HG02973 (cell line): ENCODE measurements at regions not wholly inside any gene's neighbourhood (a gene's known extent, or its start where the extent isn't known, plus 50 kb on each side); places are given as distances from the start of the nearest gene placed in this dataset.

ENCODE experiments used
- ATAC-seq: cut with Tn5 transposase; IDR thresholded peaks from one replicate; pipeline ENCODE4 v1.9.1; 2021; ENCODE audit warnings: moderate library complexity; ENCODE audit not compliant: unreplicated experiment

GRCh38 chr2:191556463-191556862 is 121.5 kb upstream of the NABP1 start:
- ATAC-seq: no peak

GRCh38 chr2:191557841-191558240 is 120.1 kb upstream of the NABP1 start:
- ATAC-seq: no peak

GRCh38 chr2:191559569-191559968 is 118.4 kb upstream of the NABP1 start:
- no peak for ATAC-seq

- ATAC-seq: no peak
Measured at GRCh38 chr2:191560411-191560980, 117.4 kb upstream of the NABP1 start.

- ATAC-seq: no peak
Measured at GRCh38 chr2:191565120-191565519, 112.8 kb upstream of the NABP1 start.

- peak; percentile 84 for ATAC-seq
Measured at GRCh38 chr2:191565647-191566198, 112.2 kb upstream of the NABP1 start.

- peak; percentile 78 for ATAC-seq
Measured at GRCh38 chr2:191566344-191566743, 111.6 kb upstream of the NABP1 start.

- ATAC-seq: no peak
Measured at GRCh38 chr2:191567206-191567605, 110.7 kb upstream of the NABP1 start.

GRCh38 chr2:191569025-191569424 is 108.9 kb upstream of the NABP1 start:
- no peak for ATAC-seq

- no peak for ATAC-seq
Measured at GRCh38 chr2:191571163-191571769, 106.7 kb upstream of the NABP1 start.

GRCh38 chr2:191572319-191572718 is 105.6 kb upstream of the NABP1 start:
- no peak for ATAC-seq

GRCh38 chr2:191573216-191573615 is 104.7 kb upstream of the NABP1 start:
- ATAC-seq: no peak

- no peak for ATAC-seq
Measured at GRCh38 chr2:191574232-191574631, 103.7 kb upstream of the NABP1 start.

- ATAC-seq: no peak
Measured at GRCh38 chr2:191577605-191578004, 100.3 kb upstream of the NABP1 start.

GRCh38 chr2:191578031-191578430 is 99.9 kb upstream of the NABP1 start:
- no peak for ATAC-seq

- no peak for ATAC-seq
Measured at GRCh38 chr2:191580581-191580980, 97.4 kb upstream of the NABP1 start.

- no peak for ATAC-seq
Measured at GRCh38 chr2:191581003-191581402, 96.9 kb upstream of the NABP1 start.

- ATAC-seq: no peak
Measured at GRCh38 chr2:191582355-191582754, 95.6 kb upstream of the NABP1 start.

GRCh38 chr2:191591025-191591424 is 86.9 kb upstream of the NABP1 start:
- no peak for ATAC-seq

GRCh38 chr2:191593622-191594385 is 84.1 kb upstream of the NABP1 start:
- no peak for ATAC-seq

GRCh38 chr2:191597186-191597751 is 80.7 kb upstream of the NABP1 start:
- no peak for ATAC-seq

- ATAC-seq: no peak
Measured at GRCh38 chr2:191598296-191598695, 79.6 kb upstream of the NABP1 start.
